D721Med (cell line): ENCODE measurements at regions not wholly inside any gene's neighbourhood (a gene's known extent, or its start where the extent isn't known, plus 50 kb on each side); places are given as distances from the start of the nearest gene placed in this dataset.

Experiments used
- DNase-seq: peaks from one replicate; pipeline ENCODE4 v3.0.0; 2011; ENCODE audit warnings: low spot score; ENCODE audit not compliant: insufficient read length
- FAIRE-seq: peaks from 2 replicates; lab custom pipeline; 2011; peaks lifted over from hg19 to GRCh38; lab: Jason Lieb, UNC
- TF ChIP-seq, protein P1 (sequence below): IDR thresholded peaks from 2 replicates; pipeline ENCODE4 v1.5.1; 2012; ENCODE audit warnings: mild to moderate bottlenecking, control low read depth; ENCODE audit not compliant: insufficient read depth; ENCODE audit errors: missing control alignments

DNA sequence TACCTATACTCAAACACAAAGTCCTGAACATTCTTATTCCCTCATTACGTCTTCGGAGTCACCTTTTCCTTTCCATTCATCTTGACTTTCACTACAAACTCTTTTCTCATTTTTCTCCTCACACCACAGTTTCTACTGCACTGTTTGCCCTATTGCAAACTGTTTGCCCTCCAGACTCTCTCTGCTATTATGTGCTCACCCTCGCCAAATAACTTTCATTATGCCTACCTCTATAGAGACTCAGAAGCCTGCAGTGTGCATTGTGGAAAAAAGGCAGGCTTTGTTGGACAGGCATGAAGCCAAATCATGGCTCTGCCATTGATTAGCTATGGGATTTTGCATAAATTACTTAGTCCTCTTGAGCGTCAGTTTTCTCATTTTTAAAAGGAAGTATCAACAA lies 246.6 kb upstream of the CCDC196 start:
- TF ChIP-seq, protein P1, sequence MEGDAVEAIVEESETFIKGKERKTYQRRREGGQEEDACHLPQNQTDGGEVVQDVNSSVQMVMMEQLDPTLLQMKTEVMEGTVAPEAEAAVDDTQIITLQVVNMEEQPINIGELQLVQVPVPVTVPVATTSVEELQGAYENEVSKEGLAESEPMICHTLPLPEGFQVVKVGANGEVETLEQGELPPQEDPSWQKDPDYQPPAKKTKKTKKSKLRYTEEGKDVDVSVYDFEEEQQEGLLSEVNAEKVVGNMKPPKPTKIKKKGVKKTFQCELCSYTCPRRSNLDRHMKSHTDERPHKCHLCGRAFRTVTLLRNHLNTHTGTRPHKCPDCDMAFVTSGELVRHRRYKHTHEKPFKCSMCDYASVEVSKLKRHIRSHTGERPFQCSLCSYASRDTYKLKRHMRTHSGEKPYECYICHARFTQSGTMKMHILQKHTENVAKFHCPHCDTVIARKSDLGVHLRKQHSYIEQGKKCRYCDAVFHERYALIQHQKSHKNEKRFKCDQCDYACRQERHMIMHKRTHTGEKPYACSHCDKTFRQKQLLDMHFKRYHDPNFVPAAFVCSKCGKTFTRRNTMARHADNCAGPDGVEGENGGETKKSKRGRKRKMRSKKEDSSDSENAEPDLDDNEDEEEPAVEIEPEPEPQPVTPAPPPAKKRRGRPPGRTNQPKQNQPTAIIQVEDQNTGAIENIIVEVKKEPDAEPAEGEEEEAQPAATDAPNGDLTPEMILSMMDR: no peak
- no peak for DNase-seq
- FAIRE-seq: no peak

DNA sequence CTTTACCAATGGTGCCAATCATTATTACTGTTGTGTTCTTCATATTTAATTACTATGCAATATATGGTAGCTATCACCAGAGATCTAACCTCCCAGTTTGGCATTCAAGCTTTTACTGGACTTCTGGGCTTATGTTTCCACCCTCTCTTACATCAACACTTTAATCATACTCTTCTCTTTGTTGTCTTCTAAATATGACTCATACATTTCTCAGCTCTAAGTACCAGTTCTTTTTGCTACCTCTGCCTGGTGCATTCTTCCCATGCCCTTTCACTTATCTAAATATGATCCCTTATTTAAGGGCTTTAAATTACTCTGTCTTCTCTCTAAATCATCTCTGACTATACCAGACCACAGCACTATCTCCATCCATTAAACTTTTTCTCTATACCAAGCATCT lies 246.1 kb upstream of the CCDC196 start:
- no peak for FAIRE-seq
- TF ChIP-seq, protein P1: no peak
- DNase-seq: no peak

DNA sequence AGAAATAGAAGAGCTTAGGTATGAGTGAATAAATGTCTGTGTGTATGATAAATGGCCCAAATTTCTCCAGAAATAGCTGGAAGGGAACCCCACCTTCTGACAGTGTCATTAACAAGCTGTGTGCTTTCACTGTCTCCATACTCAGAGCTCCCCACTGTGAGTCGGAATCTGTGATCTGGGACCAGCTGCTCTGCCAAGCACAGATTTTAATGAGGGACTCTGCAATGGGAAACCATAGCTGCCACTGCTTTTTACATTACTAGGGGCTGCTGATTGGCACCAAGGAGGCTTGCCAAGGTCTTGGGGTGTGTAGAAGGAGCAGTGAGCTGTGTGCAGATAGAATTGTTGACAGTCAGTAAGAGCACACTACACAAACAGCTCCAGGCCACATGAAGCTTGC lies 244.2 kb upstream of the CCDC196 start:
- no peak for FAIRE-seq
- no peak for DNase-seq
- TF ChIP-seq, protein P1: no peak

DNA sequence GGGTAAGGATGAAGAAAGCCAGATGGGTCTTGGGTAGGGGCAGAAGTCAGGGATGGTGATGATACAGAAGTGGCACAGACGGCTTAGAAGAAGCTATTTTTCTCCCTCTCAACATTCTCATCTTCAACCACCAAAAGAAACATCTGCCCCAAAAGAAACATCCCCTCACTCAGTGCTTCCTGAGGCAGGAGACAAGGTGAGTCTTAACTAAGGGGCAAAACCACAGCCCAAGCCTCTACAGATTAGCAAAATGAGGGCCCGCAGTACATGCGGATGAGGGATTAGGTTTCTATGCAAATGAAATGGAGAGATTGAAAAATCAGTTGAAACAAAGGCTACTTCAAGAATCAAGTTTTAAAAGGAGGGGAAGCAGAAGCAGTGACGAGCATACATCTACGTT lies 241.3 kb upstream of the CCDC196 start:
- DNase-seq (no peak), FAIRE-seq (no peak)
- TF ChIP-seq, protein P1: no peak

DNA sequence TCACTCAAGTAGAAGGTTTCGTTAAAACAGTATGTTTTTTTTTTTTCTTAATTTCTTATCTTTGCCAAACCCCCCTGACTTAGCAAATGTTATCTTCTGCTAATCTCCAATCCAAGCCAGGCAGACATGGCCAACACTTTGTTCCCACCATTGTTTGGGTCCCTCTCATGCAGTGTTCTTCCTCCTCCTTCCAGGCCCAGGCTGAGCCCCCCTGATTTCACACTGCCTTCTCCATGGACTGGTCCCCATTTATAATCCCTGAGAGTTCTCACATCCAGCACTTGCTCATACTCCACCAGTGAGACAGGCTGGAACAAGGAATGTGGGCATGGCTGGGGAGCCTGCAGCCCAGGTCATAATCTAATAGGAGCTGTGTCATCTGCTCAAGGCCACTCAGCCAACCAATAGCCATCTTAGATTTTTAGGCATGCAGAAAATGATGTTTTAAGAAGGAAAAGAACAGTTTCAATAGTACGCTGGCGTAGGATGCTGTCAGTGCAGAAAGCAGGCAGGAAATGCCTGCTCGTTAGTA lies 238.4 kb upstream of the CCDC196 start:
- no peak for FAIRE-seq
- DNase-seq: no peak
- TF ChIP-seq, protein P1: no peak

DNA sequence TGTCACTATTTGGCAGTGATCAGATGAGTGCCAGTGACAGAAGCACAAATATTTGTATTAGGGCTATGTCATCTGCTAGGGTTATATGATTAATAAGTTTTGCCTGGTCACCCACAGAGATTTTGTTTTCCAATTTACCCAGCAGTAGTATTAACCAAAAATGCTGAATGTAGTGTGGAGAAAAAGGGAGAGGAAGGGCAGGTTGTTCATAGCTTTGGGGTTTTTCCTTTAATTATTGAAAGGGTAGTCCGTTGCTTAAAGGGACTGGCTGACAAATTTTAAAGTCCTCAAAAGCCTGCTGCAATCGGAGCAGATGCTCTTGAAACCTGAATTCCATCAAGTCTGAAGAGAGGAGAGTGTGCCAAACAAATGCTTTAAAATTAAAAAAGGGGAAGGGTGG lies 237.9 kb upstream of the CCDC196 start:
- TF ChIP-seq, protein P1: no peak
- FAIRE-seq: no peak

DNA sequence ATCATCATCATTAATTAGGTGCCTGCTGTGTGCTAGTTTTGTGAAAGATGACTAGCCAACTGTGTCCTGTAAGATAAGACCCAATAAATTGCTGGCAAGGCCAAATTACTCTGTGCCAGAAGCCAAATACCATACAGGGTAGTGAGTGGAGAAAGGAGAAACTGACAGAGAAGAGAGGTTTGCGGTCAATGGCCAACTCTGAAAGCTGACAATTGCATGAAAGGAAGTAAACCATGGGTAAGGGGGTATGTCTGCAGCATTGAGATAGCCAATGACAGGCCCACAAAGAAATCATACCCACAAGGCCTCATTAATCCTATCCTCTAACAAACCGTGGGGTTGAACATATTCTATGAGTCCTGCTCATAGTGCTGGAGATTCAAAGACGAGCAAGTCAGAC lies 236.6 kb upstream of the CCDC196 start:
- no peak for DNase-seq
- TF ChIP-seq, protein P1: no peak
- no peak for FAIRE-seq

More for the DNA sequence above, 237.9 kb upstream of the CCDC196 start:
- no peak for DNase-seq
